HG02759 (cell line): ENCODE measurements at regions not wholly inside any gene's neighbourhood (a gene's known extent, or its start where the extent isn't known, plus 50 kb on each side); places are given as distances from the start of the nearest gene placed in this dataset.
A peak's percentile ranks its signal among the peaks of the same experiment; 100 is the strongest.
"Not testable (repeated sequence)": the region's sequence is repeated elsewhere in the genome, so short reads cannot be mapped to it uniquely, and the experiment has no call there.

Experiments
- ATAC-seq: cut with Tn5 transposase; IDR thresholded peaks from one replicate; pipeline ENCODE4 v1.9.1; 2021; ENCODE audit warnings: mild to moderate bottlenecking, moderate library complexity; ENCODE audit not compliant: unreplicated experiment

DNA sequence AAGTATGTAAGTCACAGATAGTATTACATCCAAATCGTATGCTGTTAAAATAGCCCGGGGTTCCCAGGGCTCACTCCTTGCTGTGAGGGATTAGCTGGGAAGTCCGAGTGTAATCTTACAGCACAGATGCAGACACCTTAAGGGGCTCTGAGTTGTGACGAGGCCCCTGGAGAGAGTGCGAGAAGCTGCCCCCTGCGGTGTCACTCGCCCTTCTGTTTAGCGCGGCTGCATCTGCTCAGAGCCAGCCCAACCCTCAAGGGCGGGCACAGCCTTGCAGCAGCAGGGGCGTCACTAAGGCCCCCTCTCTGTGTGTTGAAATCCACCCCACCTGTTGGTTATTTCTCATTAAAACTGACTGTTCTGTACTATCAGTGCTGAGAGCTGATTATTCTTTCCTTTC, 135.8 kb downstream of the LAT start:
- not testable (repeated sequence) for ATAC-seq

DNA sequence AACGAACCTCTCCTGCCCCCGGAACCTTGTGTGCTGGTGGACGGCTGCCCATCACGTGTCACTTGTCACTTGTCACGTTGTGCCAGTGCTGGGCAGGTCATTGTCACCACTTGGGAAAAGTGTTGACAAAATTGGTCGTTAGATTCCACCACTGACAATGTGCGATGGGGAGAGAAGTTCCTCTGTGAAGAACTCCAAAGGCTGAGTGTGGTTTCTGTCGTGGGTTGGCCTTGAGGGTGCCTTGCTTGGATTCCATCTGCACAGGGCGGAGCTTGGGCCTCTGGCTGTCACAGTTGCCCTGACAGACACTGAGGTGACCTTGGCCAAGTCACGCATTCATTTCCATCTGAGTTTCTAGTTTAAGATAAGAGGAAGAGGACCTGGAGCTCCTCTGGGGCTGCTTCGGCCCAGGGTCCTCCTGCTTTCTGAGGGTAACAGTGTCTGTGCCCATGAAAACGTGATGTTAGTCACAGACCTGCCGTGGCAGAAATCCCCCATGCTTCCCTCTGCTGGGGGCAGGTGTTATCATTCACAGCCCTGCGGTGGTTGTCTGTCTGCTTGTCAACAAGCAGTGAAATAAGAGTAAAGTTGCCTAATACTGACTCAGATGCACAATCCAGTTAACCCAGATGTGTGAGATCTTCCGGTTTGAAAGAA, 133.6 kb downstream of the LAT start:
- ATAC-seq: not testable (repeated sequence)

GRCh38 chr16:29117631-29118030, 132.8 kb downstream of the LAT start:
- no peak for ATAC-seq

- ATAC-seq: no peak
Measured at GRCh38 chr16:29116980-29117379, 132.1 kb downstream of the LAT start.

DNA sequence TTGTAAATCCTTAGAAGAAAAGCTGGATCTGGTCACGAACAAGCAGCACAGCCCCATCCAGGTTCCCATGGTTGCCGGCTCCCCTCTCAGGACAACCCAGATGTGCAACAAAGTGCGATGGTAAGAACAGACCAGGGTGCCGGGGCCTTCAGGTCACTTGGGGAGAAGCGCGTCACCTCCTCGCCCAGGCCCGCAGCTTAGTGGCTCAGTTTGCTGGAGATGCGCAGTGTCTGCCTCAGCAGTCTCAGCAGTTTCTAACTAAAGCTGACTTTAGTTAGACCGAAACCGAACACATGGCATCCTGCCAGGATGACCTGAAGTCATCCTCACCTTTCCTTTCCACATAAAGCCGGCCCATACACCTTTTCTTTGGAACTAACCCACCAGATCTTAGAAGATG, 131.4 kb downstream of the LAT start:
- peak; percentile 6 for ATAC-seq

DNA sequence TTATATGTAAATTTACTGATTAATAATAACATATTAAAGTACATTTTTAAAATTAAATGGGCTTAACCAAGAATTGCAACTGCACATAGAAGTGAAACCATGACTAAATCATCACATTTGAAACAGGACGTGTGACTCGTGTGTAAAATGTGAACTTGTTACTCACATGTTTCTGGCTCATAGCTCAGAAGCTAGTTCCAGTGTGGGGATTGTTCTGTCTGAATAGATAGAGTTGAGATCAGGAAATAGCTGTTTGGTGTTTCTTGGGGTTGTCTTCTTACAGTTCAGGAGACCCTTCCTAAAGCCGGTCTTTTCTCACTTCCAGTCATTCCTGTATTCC, 130.9 kb downstream of the LAT start:
- peak; percentile 47 for ATAC-seq

DNA sequence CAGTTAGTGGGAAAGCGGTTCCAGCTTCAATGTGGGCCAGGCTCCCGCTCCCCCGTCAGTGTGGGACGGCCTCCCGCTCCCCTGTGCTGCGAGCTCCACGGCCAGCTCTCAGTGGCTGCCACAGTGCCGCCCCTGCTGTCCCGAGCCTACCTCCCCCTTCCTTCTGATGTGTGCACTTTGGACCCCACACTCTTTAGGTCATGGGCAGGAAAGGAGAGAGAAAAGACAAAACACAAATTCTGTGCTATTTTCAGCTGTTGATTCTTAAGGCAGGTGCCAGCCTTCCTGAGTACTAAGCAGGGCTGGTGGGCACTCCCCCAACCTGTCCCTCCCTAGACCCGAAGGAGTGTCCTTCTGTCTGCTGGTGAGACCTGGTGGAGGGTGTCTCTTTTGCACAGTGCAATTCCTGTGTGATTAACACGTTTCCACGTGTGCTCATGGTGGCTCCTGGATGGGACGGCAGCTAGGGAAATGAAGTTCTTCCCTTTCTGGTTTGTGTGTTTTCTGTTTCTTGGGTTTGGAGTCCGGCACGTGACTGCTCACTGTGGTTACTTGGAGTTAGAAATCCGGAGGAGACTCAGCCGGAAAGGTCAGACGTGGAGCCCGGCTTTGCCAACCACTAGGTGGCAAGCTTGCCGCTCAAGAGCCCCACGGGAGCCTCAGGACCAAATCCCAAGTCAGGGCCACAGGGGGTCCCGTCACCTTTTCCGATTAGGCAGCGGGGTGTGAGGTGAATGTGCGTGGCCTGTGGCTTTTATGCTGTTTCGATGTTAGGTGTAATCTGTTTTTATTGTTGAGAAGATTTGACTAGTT, 130.3 kb downstream of the LAT start:
- peak; percentile 45 for ATAC-seq

GRCh38 chr16:29114574-29114973, 129.7 kb downstream of the LAT start:
- ATAC-seq: no peak

GRCh38 chr16:29113446-29113845, 128.6 kb downstream of the LAT start:
- ATAC-seq: not testable (repeated sequence)

- no peak for ATAC-seq
Measured at GRCh38 chr16:29112755-29113347, 128.0 kb downstream of the LAT start.

DNA sequence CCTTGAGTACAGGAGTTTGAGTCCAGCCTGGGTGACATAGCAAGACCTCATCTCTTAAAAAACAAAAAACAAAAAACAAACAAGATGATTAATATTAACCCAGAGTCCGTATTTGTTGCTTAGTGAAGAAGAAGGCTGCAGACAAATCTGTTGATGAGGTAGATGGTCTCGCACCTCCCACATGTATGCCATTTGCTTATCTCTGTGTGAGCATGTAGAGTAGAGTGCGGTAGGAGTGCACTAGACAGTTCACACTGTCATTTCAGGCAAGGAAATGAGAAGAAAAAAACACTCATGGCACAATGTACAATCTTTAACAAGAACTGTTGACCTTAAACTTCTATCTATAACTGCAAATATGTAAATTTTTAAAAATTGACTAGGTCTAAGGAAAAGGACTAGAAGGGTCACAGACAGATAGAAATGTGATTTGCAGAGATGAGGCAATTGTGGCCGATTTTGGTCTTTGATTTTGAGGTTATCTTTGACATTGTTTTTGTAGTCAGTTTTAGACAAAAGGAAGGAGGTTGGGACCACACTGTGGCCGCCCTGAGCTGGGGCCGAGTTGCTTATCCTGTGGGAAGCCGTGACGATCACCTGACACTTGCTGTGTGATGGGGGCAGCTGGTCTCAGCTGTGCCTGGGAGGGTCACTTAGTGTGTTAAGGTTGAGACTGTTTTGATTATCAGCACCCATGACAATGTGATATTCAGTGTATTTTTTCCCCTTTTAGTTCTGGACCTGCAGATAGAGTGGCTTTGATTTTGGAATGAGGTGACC, 127.2 kb downstream of the LAT start:
- ATAC-seq: not testable (repeated sequence)

DNA sequence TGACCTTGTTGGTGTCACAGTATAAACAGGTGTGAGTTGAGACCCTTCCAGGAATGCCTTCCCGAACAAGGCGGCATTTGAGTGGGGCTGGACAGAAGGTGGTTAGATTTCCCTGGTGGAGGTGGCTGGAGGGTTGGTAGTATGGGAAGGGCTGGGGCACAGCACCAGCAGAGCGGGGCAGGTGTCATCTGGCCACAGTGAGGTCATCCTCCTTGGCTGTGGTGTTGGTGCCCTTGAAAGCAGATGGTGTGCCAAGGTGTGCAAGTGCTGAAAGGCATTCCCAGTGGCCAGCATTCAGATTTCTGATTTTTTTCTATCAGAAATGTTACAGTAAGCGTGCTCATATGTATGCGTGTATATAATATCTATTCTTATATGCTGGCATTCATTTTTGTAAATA, 126.6 kb downstream of the LAT start:
- no peak for ATAC-seq

DNA sequence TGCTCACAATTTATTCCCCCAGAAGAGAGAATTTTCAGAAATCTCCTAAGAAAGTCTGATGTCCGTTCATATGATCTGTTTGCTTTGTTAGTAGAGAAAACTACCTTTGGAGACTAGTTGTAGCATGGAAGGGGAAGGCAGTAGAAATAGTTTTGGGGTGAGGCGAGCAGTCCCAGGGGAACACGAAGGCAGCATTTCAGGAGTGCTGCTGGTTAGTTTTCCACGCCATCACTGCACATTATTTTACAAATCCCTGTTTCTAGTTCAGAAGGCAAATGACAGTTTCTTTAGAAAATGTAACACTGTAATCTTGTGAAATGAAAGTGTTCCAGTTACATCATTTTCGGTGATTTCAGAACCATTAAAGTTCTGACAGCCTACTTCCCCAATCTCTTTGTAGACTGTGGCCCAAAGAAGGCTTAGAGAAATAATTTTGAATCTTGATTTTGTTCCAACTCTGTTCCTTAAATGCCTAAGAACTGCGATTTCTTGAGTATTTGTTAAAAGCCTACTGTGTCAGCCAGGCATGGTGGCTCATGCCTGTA, 123.8 kb downstream of the LAT start:
- not testable (repeated sequence) for ATAC-seq

DNA sequence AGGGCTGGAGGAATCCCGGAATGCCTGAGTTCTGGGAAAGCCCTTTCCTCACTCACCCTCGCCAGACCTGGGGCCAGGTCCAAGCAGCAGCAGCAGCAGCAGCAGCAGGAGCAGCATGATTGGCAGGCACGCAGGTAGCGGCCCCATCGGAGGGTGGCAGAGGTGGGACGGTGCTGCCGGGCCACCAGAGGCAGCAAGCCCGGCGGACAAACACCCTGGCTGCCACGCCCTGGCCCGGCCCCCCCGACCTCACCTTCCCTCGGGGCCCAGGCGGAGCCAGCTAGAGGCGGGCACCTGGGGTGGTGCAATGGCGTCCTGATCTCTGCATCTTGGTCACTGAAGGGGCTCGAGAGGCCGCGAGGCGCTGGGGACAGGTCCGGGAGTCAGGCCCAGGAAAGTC, 122.4 kb downstream of the LAT start:
- ATAC-seq: no peak

DNA sequence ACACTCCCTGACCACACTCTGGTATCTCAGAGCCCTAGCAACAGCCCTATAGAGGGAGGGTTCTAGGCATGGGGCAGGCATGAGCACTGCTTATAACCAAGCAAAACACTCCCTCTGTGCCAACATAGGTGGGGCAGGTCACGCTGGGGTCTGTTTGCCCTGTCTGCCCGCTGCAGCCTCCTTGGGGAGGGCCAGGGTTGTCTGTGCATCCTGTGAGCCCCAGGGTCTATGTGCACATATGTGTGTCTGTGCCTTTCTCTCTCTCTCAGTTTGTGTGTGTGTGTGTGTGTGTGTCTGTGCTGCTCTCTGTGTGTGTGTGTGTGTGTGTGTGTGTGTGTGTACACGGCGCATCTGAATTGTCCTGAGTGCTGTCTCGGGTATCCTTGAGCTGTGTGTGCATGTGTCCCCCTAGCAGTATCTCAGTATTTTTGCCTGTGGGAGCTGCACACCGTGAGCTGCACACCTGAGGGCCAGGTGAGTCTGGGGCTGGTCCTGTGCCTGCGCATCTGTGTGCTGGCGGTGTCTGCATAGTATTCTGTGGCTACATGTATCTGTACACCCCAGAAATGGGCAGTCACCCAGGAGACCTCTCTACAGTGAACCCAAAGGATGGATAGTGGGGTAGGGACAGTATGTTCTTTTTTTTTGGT, 121.5 kb downstream of the LAT start:
- not testable (repeated sequence) for ATAC-seq

- not testable (repeated sequence) for ATAC-seq
Measured at GRCh38 chr16:29104600-29104999, 119.7 kb downstream of the LAT start.

DNA sequence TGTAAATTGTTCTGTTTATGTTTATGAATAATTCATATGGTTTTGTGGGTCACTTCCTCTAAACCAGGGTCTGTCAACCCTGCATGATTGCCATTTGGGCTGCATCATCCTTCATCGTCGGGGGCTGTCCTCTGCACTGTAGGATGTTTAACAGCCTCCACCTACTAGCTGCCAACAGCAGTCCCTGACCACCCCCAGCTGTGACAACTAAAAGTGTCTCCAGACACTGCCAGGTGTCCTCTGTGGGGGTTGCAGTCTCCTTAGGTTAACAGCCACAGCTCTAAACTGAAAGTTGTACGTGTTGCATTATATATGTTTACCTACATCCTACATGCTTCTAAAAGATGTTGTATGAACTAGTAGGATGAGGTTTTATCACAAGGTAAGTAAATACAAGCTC, 113.1 kb downstream of the LAT start:
- not testable (repeated sequence) for ATAC-seq

DNA sequence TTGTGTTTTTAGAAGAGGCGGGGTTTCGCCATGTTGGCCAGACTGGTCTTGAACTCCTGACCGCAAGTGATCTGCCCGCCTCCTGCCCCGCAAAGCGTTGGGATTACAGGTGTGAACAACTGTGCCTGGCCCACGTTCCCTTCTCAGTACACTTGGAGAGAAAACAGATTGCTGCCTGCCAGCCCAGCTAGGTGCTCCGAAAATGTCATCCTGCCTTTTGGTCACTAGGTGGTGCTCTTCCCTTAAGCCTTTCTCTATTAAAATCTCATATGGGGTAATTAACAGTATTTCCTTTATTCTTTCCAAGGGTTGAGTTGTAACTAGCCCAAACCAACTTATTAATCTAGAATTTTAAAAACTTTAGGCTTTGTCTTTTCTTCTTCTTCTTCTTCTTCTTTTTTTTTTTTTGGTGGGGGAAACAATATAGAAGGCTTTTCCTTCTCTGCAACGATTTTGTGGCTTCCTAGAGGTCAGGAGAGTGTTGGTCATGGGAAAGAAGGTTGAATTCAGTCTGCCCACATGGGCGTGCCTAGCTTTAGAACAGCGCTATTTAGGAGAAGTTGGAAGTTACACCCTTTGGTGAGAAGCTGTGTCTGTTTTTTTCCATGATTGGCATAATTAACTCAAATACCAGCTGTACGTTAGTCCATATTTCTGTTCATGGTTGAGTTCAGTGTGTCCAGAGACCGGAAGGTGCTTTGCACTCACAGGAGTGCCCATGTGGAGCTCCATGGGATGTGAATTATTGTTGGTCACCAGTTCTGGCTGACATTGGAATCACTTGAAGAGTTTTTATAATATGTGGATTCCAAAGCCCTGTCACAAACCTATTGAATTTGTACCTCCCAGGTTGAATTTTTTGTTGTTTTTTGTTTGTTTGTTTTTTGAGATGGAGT, 110.1 kb downstream of the LAT start:
- not testable (repeated sequence) for ATAC-seq

DNA sequence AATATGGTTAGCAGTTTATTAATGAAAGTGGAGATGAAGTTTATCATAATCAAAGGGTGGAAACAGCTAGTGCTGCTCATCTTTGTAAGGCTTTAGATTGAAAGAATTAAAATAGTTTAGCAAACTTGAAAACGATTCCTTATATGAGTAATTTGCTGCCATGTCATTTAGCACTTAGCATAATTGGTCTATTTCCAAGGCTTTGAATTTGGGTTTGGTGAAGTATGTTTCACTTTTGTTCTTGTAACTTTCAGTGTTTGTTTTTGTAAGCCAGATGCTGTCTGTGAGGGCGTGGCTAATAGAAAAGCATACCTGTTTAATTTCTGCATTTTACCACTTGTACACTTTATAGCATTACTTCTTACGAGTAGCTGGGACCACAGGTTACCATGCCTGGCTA, 109.5 kb downstream of the LAT start:
- ATAC-seq: not testable (repeated sequence)
